Tibial artery (tissue), 4 donors: ENCODE measurements at regions not wholly inside any gene's neighbourhood (a gene's known extent, or its start where the extent isn't known, plus 50 kb on each side); places are given as distances from the start of the nearest gene placed in this dataset.

Source experiments
- DNase-seq, 2 donors: peaks; one replicate each; pipeline ENCODE4 v3.0.0-alpha.2; 2019
- H3K27ac ChIP-seq, 2 donors: fragments of 200-600 bp; sonication (generic) in 1 of 2; 1 replicate in 1 of 2; 2 replicates in 1 of 2; pipeline ENCODE4 v1.5.1; 2018 to 2019; ENCODE audit warnings: mild to moderate bottlenecking in 1 of 2
- H3K27me3 ChIP-seq, 2 donors: fragments of 200-600 bp; sonication (generic) in 1 of 2; one replicate each; pipeline versions ENCODE4 v1.5.1 to v1.6.0; 2016 to 2019
- H3K36me3 ChIP-seq, 3 donors: fragments of 200-600 bp; sonication (generic) in 2 of 3; one replicate each; pipeline ENCODE4 v1.5.1; 2016 to 2019; ENCODE audit warnings: mild to moderate bottlenecking in 2 of 3
- H3K4me1 ChIP-seq, 4 donors: fragments of 200-600 bp; sonication (generic) in 2 of 4; 1 replicate in 3 of 4; 2 replicates in 1 of 4; pipeline ENCODE4 v1.5.1; 2016 to 2019
- H3K4me3 ChIP-seq, 2 donors: fragments of 200-600 bp; sonication (generic) in 1 of 2; 1 replicate in 1 of 2; 2 replicates in 1 of 2; pipeline ENCODE4 v1.5.1; 2018 to 2019; ENCODE audit warnings: mild to moderate bottlenecking in 2 of 2
- H3K9me3 ChIP-seq, 3 donors: fragments of 200-600 bp; sonication (generic) in 1 of 3; one replicate each; pipeline ENCODE4 v1.5.1; 2016 to 2019
- intact Hi-C: fragments of 100-400 bp; cut with DNase I; formaldehyde crosslinking; loops from one replicate; pipeline ENCODE4 v1.15.0; 2023; ENCODE audit warnings: low total_unique reads
- TF ChIP-seq, protein P1 (sequence below), 2 experiments: fragments of 200-600 bp in 1 of 2; fragments of 450-650 bp in 1 of 2; IDR thresholded peaks; one replicate each; pipeline ENCODE4 v1.5.1; 2017 to 2019; ENCODE audit warnings: antibody characterized with exemption in 2 of 2, mild to moderate bottlenecking in 1 of 2, moderate library complexity in 1 of 2

DNA sequence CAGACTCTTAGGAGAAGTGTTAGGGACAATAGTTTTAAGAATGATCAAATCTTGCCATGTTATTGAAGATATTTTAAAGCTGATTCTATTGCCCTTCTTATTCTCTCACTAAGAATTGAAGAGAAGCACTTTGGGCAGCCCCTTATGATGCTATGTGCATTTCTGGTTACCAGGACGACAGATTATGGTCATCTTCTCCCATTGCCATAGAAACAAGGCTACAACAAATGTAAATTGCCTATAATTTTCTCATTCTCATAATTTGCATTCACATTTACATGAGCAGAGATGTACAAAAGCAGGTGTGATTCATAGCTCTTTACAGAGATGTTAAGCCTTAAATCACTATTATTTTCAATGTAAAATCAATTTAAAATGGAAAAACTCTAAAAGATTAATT lies 137.3 kb upstream of the PCDH9 start:
- intact Hi-C loops, result no loop called here
- H3K9me3 ChIP-seq, result no peaks in the 10 kb centered on the region
- no peaks in the 10 kb centered on the region for H3K27me3 ChIP-seq
- no peak overlapping the region for H3K4me3 ChIP-seq
- H3K36me3 ChIP-seq, result no peaks in the 10 kb centered on the region
- TF ChIP-seq, protein P1, sequence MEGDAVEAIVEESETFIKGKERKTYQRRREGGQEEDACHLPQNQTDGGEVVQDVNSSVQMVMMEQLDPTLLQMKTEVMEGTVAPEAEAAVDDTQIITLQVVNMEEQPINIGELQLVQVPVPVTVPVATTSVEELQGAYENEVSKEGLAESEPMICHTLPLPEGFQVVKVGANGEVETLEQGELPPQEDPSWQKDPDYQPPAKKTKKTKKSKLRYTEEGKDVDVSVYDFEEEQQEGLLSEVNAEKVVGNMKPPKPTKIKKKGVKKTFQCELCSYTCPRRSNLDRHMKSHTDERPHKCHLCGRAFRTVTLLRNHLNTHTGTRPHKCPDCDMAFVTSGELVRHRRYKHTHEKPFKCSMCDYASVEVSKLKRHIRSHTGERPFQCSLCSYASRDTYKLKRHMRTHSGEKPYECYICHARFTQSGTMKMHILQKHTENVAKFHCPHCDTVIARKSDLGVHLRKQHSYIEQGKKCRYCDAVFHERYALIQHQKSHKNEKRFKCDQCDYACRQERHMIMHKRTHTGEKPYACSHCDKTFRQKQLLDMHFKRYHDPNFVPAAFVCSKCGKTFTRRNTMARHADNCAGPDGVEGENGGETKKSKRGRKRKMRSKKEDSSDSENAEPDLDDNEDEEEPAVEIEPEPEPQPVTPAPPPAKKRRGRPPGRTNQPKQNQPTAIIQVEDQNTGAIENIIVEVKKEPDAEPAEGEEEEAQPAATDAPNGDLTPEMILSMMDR (IDR thresholded peaks at IDR 0.05), result no peak
- H3K27ac ChIP-seq, result no peak overlapping the region
- DNase-seq, result no peak
- H3K4me1 ChIP-seq, result no peaks in the 10 kb centered on the region

GRCh38 chr13:67366533-67366932 lies 136.4 kb upstream of the PCDH9 start:
- intact Hi-C loops, result no loop called here
- H3K36me3 ChIP-seq, result no peaks in the 10 kb centered on the region
- H3K4me3 ChIP-seq, result no peak overlapping the region
- no peak for DNase-seq
- H3K4me1 ChIP-seq, result no peaks in the 10 kb centered on the region
- H3K27ac ChIP-seq, result no peak overlapping the region
- TF ChIP-seq, protein P1 (IDR thresholded peaks at IDR 0.05), result no peak
- no peaks in the 10 kb centered on the region for H3K9me3 ChIP-seq
- no peaks in the 10 kb centered on the region for H3K27me3 ChIP-seq

GRCh38 chr13:67355812-67356476 lies 125.8 kb upstream of the PCDH9 start:
- intact Hi-C loops, result no loop called here
- no peaks in the 10 kb centered on the region for H3K36me3 ChIP-seq
- no peaks in the 10 kb centered on the region for H3K27me3 ChIP-seq
- H3K4me1 ChIP-seq, result no peaks in the 10 kb centered on the region
- DNase-seq, result no peak
- H3K9me3 ChIP-seq, result no peaks in the 10 kb centered on the region
- no peak overlapping the region for H3K4me3 ChIP-seq
- TF ChIP-seq, protein P1 (IDR thresholded peaks at IDR 0.05), result no peak
- H3K27ac ChIP-seq, result no peak overlapping the region

- intact Hi-C loops, result no loop called here
- Histone ChIP-seq H3K4me1 (no peaks in the 10 kb centered on the region), H3K36me3 (no peaks in the 10 kb centered on the region), H3K27me3 (no peaks in the 10 kb centered on the region), H3K9me3 (no peaks in the 10 kb centered on the region), H3K27ac (no peak overlapping the region), H3K4me3 (no peak overlapping the region)
- no peak for DNase-seq
- TF ChIP-seq, protein P1 (IDR thresholded peaks at IDR 0.05), result no peak
Measured at GRCh38 chr13:67353941-67354340, 123.8 kb upstream of the PCDH9 start.

GRCh38 chr13:67353031-67353430 lies 122.9 kb upstream of the PCDH9 start:
- TF ChIP-seq, protein P1 (IDR thresholded peaks at IDR 0.05), result no peak
- H3K4me1 ChIP-seq, result no peaks in the 10 kb centered on the region
- no peak overlapping the region for H3K4me3 ChIP-seq
- H3K9me3 ChIP-seq, result no peaks in the 10 kb centered on the region
- intact Hi-C loops, result no loop called here
- no peaks in the 10 kb centered on the region for H3K27me3 ChIP-seq
- no peak for DNase-seq
- no peak overlapping the region for H3K27ac ChIP-seq
- no peaks in the 10 kb centered on the region for H3K36me3 ChIP-seq

- TF ChIP-seq, protein P1 (IDR thresholded peaks at IDR 0.05), result no peak
Measured at GRCh38 chr13:67351909-67352308, 121.8 kb upstream of the PCDH9 start.

More at GRCh38 chr13:67351909-67352308, 121.8 kb upstream of the PCDH9 start:
- no peaks in the 10 kb centered on the region for H3K27me3 ChIP-seq
- H3K27ac ChIP-seq, result no peak overlapping the region
- no peaks in the 10 kb centered on the region for H3K9me3 ChIP-seq
- intact Hi-C loops, result no loop called here
- no peaks in the 10 kb centered on the region for H3K36me3 ChIP-seq
- no peak for DNase-seq
- H3K4me3 ChIP-seq, result no peak overlapping the region
- no peaks in the 10 kb centered on the region for H3K4me1 ChIP-seq
